GM18498 (cell line): ENCODE measurements at regions not wholly inside any gene's neighbourhood (a gene's known extent, or its start where the extent isn't known, plus 50 kb on each side); places are given as distances from the start of the nearest gene placed in this dataset.
"Not testable (repeated sequence)": the region's sequence is repeated elsewhere in the genome, so short reads cannot be mapped to it uniquely, and the experiment has no call there.

Experiments
- ATAC-seq: cut with Tn5 transposase; IDR thresholded peaks from one replicate; pipeline ENCODE4 v1.9.1; 2021; ENCODE audit warnings: mild to moderate bottlenecking, moderate library complexity; ENCODE audit not compliant: unreplicated experiment

DNA sequence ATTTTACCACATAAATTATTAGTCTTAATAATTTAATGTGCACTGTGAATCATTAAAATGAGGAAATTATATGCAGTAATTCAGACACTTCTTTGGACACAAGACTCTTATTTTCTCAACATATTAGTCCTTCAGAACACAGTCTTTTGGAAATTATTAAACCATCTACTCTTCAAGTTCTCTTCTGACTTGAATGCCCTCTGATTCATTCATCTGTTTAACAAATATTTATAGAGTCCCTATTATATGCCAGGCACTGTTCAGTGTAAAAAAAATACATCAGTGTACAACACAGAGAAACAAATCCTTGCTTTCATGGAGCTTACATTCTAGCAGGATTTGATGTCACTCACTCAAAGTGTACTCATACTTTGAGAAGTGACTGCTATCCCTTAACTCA is 163.4 kb upstream of the IL12B start:
- ATAC-seq = no peak

DNA sequence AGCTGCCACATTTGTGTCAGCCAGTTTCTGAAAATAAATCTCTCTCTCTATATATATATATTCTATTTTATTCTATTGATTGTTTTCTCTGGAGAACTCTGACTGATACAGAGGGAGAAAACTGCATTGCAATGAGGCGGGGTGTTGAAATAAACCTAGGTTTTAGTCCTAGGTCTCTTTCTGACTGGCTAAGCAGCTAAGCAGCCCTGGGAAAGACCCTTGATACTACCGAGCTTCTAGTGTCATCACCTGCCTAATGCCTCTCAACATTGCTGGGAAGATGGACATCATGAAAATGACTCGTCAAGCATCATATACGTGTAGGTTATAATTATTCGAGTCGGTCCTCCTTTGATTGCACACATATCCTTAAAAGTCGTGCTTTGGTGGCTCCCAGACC is 166.5 kb upstream of the IL12B start:
- ATAC-seq = no peak

DNA sequence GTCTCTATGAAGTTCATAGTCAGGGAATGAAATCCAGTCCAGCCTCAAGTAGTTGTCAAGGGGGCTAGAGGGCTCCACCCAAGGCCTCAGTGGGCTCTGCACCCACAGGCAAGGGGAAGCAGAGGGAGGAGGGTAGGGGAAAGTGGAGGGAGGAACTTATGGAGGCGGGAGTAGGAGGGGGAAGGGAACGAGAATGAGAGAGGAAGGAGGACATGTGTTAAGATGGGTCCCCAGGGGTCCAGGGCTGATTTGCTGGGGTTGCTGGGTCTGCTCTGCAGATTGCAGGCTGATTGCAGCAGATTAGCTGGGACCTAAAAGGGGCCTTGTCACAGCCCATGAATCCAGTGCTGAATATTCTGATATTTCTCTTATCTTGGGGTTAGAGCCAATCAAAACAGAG is 166.9 kb upstream of the IL12B start:
- no peak for ATAC-seq

DNA sequence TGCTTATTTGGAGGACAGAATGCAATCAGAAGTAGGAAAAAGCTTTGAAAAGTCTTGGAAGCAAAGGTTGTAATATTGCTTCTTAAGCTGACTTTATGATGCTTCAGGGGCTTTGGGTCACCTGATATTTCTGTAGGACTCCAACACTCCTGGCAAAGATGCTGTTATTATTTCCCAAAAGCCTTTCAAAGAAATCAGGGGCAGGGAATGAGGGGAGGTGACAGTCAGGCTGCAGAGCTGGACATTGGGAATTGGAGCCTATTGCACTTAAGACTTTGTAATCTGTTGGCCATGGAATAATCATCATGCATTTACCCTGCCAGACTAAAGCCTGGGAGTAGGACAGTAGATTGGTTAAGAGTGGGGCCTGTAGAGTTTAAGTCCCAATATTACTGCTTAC is 168.3 kb upstream of the IL12B start:
- ATAC-seq = no peak

DNA sequence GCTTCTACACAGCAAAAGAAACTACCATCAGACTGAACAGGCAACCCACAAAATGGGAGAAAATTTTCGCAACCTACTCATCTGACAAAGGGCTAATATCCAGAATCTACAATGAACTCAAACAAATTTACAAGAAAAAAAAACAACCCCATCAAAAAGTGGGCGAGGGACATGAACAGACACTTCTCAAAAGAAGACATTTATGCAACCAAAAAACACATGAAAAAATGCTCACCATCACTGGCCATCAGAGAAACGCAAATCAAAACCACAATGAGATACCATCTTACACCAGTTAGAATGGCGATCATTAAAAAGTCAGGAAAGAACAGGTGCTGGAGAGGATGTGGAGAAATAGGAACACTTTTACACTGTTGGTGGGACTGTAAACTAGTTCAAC is 171.8 kb upstream of the IL12B start:
- ATAC-seq = not testable (repeated sequence)

DNA sequence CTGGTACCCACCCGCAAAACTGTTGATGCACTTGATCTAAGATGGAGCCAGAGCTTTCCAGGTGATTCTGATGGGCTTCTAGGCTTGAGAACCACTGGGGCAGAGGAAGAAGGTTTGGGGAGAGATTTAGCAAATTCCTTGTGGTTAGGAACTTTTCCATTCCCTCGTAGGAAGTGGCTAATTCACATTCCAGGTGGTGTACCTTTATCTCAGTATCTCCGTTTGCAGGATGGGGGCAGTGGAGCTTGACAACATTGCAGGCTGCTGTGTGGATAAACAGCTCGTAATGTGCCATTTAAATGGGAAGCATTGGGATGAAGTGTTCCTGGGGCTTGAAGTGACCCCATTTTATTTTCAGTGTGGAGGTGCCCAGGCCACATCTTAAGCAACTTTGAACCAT is 172.9 kb upstream of the IL12B start:
- no peak for ATAC-seq

DNA sequence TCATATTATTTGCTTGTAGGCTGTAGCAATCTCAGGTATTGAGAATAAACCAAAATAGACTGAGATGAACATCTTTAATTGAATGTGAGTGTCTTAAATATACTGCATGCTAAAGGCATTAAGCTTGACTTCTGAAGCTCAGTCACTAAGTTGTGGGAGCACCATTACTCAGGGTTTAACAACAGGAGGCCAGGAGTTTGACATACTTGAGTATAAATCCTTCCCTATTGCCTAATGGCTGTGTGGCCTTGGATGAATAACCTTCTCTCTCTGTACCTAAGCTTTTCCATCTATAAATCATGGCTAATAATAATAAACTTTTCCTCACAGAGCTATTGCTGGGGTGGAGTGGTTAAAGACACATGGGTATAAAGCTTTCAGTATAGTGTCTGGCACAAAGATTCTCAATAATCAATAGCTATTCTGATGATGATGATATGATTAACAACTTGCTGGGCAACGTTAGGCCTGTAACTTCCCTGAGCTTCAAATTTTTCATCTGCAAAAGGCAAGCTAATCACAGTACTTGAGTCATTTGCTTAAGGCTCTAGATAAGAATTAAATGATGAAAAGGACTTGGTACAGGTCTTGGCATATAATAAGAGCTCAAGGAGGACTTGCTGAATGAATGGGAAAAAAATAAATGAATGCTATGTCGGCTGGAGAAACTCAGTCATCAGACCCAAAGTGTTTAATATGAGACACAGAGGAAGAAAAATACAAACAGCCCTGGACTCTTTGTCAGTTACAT is 174.0 kb upstream of the IL12B start:
- no peak for ATAC-seq

DNA sequence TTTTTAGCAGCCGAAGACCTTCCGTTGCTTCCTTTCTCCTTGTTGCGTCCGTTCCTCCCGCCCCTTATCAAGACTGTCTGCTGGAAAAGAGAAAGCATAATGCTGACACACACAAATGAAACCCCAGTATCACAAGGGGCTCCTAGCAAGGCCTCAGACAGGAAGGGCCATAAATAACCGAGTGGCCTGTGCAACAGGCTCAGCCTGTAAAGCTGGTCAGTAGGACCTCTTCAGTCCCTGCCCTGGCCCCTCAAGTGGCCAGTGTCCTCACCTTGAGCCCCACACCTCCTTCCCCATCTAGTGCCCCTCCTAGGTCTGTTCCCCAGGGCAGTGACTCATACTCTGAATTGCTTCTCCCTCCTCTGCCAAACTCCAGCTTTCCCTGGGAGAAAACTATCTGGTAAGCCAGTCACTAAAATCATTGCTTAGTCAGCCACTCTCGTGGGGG is 174.6 kb upstream of the IL12B start:
- ATAC-seq = peak; percentile 68

DNA sequence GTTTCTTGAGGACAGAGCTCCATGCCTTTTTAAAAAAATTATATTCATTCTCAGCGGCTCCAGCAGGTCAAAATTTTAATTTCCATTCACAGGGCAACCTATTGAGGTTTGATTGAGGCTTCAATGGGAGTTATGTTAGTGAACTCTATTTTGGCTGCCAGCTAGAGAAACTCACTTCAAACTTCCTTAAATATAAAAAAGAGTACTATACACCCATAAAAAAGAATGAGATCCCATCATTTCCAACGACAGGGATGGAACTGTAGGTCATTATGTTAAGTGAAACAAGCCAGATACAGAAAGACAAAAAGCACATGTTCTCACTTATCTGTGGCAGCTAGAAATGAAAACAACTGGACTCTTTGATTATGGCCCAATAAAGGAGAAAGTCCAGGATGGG is 176.8 kb upstream of the IL12B start:
- no peak for ATAC-seq

DNA sequence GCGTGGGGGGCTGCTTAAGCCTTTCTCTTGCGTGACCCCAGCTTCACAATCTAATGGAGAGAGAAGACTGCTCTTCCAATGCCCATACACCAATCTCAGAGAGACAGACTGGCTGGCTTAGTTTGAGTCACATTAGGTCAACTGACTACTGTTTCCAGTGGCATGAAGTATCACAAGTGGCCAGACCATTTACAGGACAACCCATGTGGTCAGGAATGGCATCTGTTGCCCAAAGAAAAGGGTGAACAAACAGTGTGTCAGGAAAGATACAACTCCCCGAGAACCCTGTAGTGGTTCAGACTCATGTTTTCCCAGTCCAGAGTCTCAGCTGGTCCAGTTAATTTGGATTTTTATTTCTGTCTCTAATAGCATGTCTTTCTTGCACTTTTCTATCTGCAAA is 177.4 kb upstream of the IL12B start:
- ATAC-seq = no peak

DNA sequence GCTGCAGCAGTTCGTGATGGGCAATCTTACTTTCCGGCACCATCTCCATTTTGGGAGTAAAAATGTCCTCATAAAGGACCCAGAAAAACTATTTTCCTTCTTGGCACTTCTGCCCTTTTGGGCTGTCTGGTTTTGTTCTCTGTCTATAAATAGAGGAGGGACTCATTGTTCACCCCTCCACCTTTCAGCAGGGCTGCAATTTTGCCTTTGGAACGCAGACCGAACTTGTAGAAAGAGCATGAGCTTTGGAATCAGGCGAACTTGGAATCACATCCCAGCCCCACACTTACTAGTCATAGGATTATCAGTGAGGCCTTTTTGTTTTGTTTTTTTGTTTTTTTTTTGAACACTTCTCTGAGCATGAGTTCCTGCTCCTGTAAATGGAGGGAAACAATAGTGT is 178.1 kb upstream of the IL12B start:
- ATAC-seq = no peak

DNA sequence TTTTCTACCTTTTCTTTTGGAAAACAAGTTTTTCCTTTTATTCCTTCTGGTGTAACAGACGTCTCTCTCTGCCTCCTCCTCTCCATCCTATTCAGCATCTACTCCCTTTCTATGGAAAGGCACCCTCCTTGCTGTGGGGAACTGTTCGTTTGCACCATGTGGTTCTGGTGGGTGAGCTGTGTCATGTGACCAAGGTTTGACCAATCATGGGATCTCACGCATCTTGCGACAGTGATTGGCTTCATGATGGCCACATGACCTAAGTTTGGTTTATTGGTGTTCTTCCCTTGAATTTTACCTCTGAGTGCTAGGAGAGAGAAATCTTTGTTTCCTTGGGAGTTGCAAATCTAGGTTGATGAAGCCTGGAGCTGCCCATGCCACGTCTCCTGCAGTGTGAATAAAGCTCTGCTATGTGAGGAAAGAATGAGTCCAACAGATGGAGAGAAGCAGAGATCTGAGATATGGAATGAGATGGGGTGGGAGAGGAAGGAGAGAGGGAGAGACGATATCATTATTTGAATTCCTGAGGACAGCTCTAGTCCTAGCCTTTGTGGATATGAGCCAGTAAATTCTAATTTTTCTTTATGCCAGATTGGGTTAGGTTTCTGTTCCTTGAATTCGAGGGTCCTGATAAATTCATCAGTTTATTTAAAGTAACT is 178.8 kb upstream of the IL12B start:
- no peak for ATAC-seq

DNA sequence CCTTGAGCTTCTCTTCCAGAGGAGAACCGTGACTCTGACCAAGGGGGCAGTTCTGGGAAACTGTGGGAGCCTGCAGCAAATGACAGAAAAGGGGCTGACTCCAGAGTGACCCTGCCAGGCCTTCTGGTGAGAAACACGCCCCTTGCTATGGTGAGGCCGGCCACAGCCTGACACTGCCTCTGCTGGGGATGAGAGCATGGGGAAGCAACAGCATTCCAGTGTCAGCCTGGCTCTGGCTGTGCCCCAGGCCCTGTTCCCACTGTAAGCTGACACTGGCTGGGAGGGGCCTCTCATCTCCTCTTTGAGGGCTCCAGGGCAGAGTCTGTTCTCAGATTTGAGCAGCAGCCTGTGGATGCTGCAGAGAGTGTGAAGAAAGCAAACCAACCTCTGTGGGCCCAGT is 180.0 kb upstream of the IL12B start:
- no peak for ATAC-seq

DNA sequence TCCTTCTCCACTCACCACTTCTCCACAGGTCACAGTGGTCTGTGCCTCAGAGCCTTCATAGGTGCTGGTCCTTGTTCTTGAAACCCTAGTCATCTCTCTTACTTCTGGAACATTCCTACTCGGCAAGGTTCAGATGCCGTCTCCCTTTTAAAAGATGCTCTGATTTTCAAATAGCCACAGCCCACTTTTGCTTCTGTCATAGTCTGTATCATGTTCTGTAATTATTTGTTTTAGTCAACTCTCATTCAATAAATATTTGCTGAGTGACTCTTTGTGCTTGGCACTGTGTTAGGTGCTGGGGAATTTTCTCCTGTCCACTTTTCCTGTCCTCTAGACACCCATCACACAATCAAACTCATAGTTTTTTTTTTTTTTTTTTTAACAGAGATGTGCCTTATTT is 181.3 kb upstream of the IL12B start:
- ATAC-seq = no peak

DNA sequence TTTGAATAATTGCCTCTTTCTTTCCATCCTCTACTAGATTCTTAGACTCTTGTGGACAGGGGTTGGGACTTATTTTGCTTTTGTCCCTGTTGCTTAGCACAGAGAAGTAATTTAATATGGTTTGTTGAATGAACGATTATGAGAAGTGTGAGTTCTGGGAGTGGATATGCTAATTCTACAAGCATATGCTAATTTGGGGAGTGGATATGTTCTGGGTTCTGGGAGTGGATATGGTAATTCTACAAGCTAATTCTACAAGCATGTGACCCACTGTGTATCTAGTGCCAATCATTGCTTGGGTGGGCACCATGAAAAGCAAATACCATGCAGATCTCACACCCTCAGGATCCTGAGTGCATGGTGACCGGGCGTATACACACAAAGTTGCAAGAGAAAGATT is 181.8 kb upstream of the IL12B start:
- ATAC-seq = no peak

DNA sequence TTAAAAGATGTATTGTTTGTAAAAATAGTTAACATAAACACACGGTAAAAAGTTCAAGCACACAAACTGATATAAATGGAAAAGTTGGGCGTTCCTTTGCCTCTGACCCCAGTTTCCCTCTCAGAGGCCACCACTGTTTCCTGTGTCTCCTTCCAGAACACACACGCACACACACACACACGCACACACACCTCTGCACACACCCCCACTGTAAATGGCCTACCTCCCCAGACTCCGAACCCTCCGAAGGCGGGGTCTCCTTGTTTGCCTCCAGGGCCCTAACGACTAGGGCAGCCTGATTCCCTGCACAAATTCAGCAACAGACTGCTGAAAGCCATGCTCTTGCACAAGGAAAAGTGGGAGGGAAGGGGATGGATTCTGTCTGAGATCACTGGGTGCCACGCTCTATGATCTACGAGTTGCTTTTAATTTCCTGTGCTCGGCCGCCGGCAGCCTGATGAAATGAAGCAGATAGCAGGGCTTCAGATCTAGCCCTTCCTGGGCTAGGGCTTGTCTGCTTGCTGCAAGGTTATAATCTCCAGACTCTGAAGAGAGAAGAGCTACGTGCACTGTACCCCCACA is 184.0 kb upstream of the IL12B start:
- no peak for ATAC-seq

DNA sequence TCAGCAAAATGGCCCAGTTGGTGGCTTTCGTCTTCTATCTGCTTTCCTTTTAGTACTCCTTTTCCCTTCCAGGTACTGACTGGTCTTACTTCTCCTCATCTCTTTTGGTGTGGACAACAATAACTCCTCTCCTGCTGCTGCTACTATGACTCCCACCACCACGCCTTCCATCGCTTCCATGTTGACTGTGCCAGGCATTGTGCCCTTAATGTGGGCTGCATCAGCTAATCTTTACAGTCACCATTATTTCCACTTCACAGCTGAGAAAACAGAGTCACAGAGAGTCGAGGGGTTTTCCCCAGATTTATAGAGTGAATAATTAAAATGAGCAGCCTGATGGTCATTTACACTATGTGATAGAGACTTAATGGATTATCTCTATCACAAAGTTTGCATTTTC is 184.9 kb upstream of the IL12B start:
- ATAC-seq = no peak

DNA sequence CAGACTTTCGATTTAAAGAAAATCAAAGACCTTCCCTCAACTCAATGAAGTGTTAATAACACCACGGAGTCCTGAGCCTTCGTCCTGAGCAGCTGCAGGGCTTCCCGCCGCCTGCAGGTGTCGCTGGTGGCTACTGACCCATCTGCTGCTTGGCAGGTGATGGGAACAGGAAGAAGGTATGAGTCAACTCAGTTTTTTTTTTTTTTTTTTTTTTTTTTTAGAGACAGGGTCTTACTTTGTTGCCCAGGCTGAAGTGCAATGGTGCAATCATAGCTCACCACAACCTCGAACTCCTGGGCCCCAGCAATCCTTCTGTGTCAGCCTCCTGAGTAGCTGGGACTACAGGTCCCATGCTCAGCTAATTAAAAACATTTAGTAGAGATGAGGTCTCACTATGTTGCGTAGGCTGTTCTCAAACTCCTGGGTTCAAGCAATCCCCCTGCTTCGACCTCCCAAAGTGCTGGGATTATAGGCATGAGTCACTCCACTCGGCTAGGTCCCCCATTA is 185.7 kb upstream of the IL12B start:
- ATAC-seq = peak; percentile 95

DNA sequence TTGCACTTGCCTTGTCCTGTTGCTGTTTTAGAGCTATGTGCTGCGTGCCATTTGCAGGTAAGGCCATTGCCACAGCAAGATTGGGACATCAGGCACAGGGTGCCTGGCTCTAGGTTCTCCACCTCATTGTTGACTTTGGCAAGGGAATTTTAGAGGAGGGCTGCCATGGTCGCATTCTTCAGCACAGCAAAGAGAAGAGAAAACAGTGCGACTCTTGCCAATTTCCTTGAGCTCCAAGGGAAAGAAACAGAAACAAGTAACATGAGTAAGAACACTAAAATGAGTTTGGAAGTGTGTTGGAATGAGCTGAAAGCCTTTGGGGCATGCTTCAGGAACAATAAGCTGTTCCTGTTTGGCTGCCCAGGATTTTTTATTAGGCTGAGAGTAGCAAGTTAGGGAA is 188.1 kb upstream of the IL12B start:
- no peak for ATAC-seq

DNA sequence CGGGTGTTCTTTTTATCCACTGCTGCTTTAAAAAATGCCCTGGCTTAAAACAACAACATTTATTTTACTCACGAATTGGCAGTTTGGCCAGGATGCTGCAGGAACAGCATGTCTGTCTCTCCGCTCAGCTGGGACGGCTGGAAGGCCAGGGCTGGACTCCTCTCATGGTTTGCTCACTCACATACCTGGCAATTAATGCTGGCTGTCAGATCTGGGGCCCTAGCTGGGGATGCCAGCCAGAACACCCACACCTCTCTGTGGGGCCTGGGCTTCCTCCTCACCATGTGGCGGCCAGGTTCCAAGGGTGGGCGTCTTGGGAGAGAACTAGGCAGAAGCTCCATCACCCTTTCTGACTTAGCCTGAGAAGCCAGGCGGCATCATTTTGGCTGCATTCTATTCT is 189.1 kb upstream of the IL12B start:
- no peak for ATAC-seq

DNA sequence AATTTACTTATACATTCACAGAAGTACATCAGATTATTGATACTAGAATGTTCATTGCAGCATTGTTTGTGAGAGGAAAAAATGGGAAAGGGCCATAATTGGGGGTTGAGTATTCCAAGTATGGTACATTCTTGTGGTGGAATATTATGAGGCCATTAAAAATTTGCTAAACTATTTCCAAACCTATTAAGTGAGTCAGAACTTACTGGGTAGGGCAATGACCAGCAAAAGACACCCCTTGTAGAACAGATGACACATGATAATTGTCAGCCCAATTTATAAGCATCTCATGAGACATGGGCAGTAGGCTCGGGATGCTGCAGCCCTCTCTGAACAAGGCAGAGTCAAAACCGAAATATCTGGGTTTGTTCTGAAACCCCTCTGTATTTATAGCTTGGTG is 192.6 kb upstream of the IL12B start:
- ATAC-seq = no peak

DNA sequence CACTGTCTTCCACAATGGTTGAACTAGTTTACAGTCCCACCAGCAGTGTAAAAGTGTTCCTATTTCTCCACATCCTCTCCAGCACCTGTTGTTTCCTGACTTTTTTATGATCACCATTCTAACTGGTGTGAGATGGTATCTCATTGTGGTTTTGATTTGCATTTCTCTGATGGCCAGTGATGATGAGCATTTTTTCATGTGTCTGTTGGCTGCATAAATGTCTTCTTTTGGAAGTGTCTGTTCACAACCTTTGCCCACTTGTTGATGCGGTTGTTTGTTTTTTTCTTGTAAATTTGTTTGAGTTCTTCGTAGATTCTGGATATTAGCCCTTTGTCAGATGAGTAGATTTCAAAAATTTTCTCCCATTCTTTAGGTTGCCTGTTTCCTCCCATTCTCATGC is 194.0 kb upstream of the IL12B start:
- ATAC-seq = not testable (repeated sequence)
